HG03025 (cell line): ENCODE measurements at regions not wholly inside any gene's neighbourhood (a gene's known extent, or its start where the extent isn't known, plus 50 kb on each side); places are given as distances from the start of the nearest gene placed in this dataset.
"Not testable (repeated sequence)": the region's sequence is repeated elsewhere in the genome, so short reads cannot be mapped to it uniquely, and the experiment has no call there.

Experiments used
- ATAC-seq: cut with Tn5 transposase; IDR thresholded peaks from one replicate; pipeline ENCODE4 v1.9.1; 2021; ENCODE audit warnings: mild to moderate bottlenecking, moderate library complexity; ENCODE audit not compliant: unreplicated experiment, low FRiP score

DNA sequence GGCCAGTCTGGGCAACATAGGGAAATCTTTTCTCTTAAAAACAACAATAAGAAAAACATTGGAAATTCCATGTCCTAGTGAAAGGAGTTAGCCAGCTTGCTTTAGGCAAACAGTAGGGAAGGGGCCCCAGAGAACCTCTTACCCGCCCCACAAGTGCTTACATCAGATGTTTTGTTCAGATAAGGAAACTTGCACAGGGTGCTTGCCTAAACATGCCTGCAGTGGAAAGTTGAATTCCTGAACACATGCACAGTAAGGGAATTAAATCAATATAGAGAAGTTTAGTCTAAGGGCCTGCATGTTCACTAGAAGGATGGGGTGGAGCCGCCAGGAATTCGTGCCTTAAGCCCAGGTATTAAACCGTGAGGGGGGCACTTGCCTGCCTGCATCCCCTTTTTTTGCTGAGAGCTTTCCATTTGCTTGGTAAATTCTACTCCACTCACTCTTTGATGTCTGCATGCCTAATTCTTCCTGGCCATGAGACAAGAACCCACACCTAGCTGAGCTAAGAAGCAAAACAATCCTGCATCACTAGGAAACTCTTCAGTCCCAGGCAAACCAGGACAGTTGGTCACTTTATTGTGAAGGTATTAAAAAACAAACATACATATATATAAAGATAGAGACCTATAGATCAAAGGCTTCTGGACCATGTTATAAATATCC, 499.0 kb downstream of the SIPA1L2 start:
- no peak for ATAC-seq

DNA sequence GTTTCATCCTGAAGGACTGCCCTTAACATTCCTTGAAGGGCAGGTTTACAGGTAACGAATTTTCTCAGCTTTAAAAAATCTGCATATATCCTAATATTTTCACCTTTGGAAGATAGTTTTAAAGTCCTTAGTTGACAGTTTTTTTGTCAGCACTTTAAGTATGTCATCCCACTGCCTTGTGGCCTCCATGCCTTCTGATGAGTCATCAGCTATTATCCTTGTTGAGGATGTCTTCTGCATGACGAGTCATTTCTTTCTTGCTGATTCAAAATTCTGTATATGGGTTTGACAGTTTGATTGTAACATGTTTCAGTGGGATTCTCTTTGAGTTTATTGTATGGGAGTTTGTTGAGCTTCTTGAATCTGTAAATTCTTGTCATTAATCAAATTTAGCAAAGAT, 500.6 kb downstream of the DISC1 start:
- no peak for ATAC-seq

DNA sequence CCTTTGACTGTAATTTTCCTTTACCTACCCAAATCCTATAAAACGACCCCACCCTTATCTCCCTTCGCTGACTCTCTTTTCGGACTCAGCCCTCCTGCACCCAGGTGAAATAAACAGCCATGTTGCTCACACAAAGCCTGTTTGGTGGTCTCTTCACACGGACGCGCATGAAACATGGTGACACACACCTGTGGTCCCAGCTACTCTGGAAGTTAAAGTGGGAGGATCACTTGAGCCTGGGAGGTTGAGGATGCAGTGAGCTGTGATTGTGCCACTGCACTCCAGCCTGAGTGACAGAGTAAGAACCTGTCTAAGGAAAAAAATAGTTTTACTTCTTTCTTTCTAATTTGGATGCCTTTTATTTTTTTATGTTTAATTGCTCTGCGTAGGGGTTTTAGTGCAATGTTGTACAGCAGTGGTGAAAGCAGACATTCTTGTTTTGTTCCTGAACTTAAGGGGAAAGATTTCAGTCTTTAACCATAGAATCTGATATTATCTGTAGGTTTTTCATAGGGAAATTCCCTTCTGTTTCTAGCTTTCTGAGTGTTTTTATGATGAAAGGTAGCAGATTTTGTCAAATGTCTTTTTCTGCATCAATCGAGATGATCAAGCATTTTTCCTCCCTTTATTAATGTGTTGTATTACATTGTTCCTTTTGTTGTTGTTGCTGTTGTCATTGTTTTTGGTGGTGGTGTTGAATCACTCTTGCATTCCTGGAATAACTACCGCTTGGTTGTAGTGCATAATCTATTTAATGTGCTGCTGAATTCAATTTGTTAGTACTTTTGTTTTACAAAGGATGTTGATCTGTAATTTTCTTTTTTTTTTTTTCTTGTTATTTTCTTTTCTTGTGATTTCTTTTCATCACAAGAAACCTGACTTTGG, 497.4 kb downstream of the DISC1 start:
- no peak for ATAC-seq

DNA sequence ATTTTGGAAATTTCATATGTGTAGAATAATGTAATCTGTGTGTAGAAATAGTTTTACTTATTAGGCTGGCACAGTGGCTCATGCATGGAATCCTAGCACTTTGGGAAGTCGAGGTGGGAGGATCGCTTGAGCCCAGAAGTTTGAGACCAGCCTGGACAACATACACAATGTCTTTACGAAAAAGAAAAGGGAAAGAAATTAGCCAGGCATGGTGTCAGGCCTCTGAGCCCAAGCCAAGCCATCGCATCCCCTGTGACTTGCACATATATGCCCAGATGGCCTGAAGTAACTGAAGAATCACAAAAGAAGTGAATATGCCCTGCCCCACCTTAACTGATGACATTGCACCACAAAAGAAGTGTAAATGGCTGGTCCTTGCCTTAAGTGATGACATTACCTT, 491.3 kb downstream of the DISC1 start:
- ATAC-seq, result not testable (repeated sequence)

DNA sequence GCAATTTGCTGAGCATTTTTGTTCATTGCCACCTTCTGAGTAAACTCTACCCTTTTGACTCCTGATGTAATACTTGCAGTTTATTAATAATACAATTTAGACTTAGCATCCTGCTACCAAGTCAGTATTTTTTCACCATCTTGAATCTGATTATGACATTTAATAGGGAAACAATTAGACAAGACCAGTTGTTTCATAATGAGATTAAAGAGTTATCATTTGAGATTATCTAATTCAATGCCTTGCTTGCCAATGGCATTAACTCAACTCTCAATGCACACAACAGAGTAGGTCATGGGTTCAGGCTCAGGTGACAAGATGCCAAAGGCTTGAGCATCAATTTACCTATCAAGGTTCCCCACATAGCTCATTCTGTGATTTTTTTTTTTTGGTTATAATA, 488.4 kb downstream of the DISC1 start:
- ATAC-seq, result no peak

DNA sequence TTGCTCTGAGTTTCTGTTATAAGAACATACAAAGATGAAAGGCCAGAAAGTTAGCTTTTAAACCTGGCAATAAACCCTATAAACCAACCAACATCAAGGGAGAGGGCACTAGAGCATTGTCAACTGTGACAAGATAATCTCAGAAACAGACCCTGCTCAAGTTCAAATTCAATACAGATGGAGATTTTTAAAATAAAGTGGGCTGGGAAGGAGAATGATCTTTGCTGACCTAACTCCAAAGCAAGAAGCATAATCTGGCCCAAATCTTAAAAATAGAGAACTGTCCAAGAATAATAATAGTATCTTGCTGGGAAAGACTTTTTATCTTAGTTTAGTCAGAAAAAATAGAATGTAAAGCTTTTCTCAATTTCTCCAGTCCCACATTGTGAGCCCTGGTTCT, 485.5 kb downstream of the DISC1 start:
- ATAC-seq, result no peak

DNA sequence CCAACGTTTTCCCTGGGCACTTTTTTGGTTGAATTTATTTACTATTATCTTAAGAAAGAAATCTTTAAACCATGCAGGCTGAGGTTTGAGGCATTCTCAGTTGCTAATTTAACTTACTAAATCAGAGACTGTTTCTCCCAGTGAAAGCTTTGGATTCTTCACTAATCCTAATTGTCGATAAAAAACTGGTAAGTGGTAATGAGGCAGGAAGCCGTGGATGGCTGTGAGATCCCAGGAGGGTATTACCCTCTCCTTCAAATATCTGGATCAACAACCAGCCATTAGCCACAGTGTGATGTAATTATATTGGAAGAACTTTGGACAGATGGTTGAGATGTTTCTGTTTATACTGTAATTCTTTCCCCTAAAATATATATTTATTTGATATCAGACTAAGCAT, 485.0 kb downstream of the DISC1 start:
- ATAC-seq, result no peak

DNA sequence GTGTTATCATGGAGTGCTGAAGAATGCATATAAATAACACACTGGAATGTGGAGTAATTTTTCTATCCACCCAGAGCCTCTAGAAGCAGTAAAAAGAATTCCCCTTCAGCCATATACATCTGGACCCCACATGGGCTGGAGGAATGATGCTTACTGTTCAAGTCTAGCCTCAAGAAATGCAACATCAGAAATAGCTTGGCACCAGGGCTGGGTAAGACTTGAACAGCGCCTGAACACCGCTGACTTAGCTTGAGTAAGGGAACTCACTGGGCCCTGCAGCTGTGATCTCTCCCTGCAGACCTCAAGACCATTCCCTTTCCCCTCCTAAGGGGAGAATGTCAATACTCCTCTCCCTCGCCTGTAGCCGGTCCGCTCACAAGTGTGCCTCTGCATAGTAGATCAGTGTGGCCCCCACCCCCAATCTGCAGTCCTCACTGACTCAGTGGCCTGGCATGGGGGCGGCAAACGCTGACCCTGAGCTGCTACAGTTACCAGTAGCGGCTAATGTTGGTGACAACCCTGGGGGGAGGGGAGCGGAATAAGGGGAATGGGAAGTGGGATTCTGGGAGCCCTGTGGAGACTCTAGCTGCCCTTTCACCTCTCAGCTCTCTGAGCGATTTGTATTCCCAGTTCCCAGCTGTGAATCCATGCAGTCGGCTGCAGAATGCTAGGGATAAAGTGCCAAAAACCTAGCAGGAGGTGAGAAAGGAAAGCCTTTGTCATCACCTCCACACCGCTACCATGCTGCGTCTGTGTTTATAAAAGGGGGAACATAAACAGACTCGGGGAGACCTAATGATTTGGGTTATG, 483.9 kb downstream of the DISC1 start:
- no peak for ATAC-seq

DNA sequence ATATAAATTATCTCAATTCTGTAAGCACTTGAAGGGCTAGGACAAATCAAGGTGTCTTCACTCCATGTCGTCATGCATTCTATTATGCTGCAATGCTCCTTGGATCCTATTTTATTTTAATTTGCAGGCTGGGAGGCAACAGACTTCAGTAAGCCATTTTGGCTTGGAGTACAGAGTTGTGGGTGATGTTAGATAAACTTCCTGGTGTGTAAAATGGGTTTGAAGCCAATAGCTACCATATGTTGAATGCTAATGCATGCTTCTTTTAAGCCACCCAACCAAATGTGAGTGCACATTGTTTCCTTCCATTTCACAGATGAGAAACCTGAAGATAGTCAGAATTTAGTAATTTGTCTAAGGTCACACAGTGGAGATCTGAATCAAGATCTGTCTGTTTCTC, 482.8 kb downstream of the DISC1 start:
- ATAC-seq, result no peak

DNA sequence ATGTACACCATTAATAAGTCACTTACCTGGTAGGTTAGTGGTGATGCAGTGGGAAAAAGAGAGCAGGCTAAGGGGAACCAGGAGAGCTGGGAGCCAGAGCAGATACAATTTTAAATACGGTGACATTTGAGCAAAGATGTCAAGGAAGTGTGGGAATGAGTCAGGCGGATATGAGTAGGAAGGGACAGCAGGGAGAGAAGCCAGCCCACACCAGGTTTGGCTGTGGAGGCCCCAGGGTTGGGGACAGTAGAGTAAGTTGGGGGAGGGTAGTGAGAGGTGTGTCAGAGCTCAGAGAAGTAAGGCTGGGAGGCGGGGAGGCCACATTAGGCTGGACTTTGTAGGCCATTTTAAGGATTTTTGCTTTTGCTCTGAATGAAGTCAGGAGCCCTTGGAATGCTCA, 482.0 kb downstream of the DISC1 start:
- ATAC-seq, result no peak

DNA sequence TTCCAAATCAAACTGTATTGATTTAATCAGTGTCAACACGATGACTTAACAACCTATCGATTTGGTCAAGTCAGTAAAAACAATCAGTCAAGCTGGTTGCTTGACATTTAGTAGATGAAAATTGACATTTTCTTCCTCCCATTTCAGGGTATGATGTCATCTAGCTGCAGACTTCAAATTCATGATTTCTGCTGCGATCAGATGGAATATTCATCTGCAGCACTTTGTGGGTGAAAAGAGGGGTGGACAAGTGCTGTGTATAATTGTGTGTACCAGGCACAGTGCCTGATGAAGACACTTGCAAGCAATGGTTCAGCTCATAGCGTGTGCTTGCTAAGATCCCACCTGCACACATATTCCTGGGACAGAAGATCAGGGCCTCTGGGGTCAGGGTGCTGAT, 479.8 kb downstream of the DISC1 start:
- ATAC-seq, result no peak

DNA sequence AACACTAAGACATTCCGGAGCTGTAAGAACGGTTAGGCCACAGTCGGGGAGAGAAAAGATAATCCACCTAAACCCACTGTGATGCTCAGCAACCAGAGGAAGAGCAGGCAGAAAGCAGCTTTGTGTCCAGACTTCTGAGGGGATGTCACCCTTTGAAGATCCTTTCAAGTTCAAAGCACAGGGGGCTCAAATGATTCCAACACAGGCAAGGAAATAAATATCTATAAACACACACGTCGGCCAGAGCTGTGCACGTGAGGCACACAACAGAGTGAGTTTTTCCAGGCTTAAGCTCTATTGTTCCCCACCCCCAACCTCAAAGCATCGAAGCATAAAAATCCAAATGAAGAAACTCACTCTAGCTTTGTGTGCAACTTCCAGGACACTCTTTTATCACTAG, 479.0 kb downstream of the DISC1 start:
- no peak for ATAC-seq

DNA sequence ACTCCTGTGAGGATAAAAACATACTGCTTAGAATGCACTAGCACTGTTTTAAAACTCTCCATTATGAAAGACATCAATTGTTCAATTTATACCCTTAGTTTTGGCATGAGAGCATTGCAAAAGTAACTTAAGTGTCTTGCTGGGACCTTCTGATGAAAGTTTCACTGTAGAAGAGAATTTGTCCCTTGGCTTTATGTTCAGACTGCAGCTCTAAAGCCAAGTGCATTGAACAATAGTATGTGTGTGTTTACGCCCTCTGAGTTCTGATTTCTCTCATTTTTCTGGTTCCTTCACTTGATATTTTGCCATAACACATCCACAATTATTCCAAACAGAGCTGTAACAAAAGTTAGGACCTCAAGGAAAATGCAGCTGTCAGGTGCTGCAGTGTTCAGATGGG, 474.6 kb downstream of the DISC1 start:
- no peak for ATAC-seq

DNA sequence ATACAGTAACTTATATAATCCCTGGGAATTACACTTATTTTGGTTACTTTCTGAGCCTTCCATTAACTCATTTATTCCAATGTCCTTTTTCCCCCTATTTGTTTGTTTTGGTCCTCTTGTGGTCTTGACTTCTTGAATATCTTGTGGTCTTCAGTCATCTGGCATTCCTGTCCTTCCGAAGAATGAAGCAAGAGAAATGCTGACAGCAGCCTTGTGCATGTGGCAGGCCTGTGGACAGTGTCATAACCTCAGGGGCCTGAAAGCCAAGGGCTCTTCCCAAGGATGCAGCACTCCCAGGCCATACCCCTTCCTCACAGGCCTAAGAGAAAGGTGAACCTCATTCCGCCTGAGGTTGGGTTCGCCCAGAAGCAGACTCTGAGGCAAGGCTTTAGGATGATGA, 470.2 kb downstream of the DISC1 start:
- no peak for ATAC-seq
